ENCODE measurements at regions not wholly inside any gene's neighbourhood (a gene's known extent, or its start where the extent isn't known, plus 50 kb on each side); places are given as distances from the start of the nearest gene placed in this dataset.
"Not testable (repeated sequence)": the region's sequence is repeated elsewhere in the genome, so short reads cannot be mapped to it uniquely, and the experiment has no call there.

DNA sequence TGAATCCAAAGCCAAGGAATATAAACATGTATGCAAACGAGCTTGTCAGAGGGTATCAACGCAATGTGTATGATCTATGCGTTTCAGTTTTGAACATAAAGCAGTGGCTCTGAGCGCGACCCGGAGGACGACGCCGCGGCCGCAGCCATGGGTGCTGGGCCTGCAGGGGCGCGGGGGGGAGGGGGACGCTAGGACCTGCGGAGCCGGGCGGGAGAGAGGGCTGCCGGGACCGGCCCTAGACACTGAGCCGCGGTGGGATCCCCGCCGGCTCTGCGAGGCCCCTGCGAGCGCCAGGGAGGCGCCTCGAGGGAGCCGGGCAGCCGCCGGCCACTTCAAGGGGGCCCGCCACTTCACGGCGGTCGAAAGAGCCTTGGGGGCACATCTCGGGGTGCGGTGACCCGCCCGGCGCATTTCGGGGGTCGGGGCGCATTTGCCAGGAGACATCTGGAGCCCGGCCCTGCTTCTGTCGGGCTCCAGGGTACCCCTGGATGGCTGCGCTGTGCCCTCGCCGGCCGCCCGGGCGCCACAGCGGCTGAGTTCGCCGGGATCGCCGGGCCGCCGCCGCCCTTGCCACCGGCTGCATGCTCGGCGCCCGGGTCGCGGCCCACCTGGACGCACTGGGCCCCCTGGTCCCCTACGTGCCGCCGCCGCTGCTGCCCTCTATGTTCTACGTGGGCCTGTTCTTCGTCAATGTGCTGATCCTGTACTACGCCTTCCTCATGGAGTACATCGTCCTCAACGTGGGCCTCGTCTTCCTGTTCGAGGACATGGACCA, 71.9 kb upstream of the NIPA1 start:
- H3K27ac Mint-ChIP-seq; DNase-seq (ENCODE audit: low spot score in 2 of 2, unreplicated experiment in 2 of 2); H3K27me3 Mint-ChIP-seq (ENCODE audit: low read depth); H3K4me1 Mint-ChIP-seq; H3K36me3 Mint-ChIP-seq; H3K9me3 Mint-ChIP-seq; H3K4me3 Mint-ChIP-seq: not testable (repeated sequence)

DNA sequence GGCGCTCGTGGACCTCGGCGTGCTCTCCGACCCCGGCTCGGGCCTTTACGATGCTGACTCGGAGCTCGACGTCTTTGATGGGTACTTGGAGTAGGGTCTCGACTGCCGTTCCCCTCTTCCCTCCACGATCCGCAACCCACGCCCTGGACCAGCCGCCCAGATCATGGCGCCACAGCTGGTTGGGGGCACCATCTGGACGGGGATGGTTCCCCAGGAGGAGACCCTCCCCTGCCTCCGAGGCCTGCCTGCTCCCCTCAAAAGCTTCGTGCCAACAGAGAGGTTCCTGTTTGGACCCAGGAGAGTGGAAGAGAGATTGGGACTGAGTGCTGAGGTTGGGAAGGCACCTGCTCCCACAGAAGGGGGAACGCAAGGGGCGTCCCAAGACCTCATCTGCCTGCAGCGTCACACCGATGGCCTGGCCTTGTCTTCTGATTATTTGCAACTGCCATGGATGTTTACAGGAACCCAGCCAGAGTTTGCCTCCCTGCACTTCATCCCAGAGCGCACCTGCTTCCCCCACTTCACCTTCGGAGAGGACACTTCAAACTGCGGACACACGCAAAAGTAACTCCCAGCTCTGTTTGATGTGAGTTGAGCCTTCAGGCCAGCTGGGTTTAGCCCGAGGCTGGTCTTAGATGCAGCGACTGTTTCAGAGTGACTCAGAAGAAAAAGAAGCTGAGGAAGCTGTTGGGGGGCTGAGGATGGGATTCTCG, 71.2 kb upstream of the NIPA1 start:
- H3K27me3 Mint-ChIP-seq (ENCODE audit: low read depth); H3K4me1 Mint-ChIP-seq; H3K9me3 Mint-ChIP-seq; H3K27ac Mint-ChIP-seq; H3K36me3 Mint-ChIP-seq; DNase-seq (ENCODE audit: low spot score in 2 of 2, unreplicated experiment in 2 of 2); H3K4me3 Mint-ChIP-seq: not testable (repeated sequence)

DNA sequence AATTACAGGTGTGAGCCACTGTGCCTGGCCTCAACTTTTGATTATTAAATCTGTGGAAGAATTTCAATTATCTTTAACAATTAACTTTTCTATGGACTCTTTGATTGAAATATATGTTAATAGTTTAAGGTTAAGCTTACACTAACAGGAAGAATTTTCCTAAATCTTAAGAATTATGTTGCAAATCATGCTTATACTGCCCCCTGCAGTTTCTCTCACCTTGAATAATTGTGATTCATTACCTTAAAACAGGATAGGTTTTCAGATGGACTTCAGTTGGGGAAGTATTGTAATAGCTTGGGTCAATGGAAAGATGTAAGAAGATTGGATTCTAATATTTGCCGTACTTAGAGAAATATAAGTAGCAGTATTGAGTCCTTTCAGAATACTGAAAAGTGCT, 66.5 kb upstream of the NIPA1 start:
- not testable (repeated sequence) for H3K4me1 Mint-ChIP-seq

DNA sequence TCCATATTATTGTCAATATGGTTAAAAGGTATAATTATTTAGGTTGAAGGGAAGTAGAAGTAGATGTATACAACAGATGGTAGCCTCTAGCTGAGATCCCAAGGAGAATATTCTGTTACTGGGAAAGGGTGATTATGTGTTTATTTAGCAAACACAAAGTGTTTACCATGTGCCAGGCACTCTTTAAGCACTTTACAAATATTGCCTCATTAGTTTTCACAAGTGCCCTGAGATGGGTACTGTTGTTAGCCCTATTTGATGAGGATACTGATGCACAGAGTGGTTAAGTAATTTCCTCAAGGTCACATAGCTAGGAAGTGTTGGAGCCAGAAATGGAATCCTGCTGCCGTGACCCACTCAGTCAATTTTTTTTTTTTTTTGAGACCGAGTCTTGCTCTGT, 60.3 kb upstream of the NIPA1 start:
- not testable (repeated sequence) for H3K4me3 Mint-ChIP-seq; H3K36me3 Mint-ChIP-seq; H3K27me3 Mint-ChIP-seq (ENCODE audit: low read depth); H3K4me1 Mint-ChIP-seq; DNase-seq (ENCODE audit: low spot score in 2 of 2, unreplicated experiment in 2 of 2); H3K9me3 Mint-ChIP-seq; H3K27ac Mint-ChIP-seq

More for the DNA sequence above, 66.5 kb upstream of the NIPA1 start:
- not testable (repeated sequence) for DNase-seq (ENCODE audit: low spot score in 2 of 2, unreplicated experiment in 2 of 2); H3K36me3 Mint-ChIP-seq; H3K4me3 Mint-ChIP-seq; H3K27ac Mint-ChIP-seq; H3K27me3 Mint-ChIP-seq (ENCODE audit: low read depth); H3K9me3 Mint-ChIP-seq

DNA sequence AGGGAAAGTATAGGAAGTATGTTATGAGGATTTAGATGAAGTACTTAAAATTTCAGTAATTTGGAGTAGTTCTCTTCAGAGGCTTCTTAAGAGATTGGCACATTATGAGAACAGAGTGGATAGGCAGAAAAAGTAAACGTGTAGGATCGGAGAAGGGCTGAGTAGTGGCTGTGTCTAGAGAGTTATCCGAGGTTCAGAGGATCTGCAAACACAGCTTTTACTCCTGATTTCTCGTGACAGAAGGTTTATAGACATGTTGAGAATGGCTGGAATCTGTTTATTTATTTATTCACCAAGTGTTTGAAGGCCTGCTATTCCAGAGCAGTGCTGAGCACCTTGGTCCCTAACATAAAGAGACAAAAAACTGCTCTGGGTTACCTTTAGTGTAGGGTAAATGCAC, 51.4 kb upstream of the NIPA1 start:
- DNase-seq (ENCODE audit: low spot score in 2 of 2, unreplicated experiment in 2 of 2); H3K36me3 Mint-ChIP-seq; H3K27me3 Mint-ChIP-seq (ENCODE audit: low read depth); H3K27ac Mint-ChIP-seq; H3K9me3 Mint-ChIP-seq; H3K4me3 Mint-ChIP-seq; H3K4me1 Mint-ChIP-seq: not testable (repeated sequence)

DNA sequence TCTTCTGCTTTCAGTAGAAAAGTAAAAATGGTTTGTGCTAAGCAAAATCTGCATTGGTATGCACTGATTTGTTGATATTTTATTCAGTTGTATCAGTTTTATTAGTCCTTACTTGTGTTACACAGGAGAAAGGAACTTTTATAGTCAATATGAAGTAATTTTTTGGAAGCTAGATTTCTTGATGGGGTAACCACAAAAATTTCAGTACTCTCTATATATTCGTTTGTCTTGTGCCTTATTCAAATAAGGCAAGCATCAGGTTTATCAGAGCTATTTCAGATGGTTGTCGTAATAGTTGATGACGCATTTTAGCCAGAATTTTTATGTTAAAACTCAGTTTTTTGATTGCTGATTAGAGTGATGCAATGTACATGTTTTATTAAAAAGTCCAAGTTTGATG, 50.7 kb upstream of the NIPA1 start:
- TF ChIP-seq, protein P1, sequence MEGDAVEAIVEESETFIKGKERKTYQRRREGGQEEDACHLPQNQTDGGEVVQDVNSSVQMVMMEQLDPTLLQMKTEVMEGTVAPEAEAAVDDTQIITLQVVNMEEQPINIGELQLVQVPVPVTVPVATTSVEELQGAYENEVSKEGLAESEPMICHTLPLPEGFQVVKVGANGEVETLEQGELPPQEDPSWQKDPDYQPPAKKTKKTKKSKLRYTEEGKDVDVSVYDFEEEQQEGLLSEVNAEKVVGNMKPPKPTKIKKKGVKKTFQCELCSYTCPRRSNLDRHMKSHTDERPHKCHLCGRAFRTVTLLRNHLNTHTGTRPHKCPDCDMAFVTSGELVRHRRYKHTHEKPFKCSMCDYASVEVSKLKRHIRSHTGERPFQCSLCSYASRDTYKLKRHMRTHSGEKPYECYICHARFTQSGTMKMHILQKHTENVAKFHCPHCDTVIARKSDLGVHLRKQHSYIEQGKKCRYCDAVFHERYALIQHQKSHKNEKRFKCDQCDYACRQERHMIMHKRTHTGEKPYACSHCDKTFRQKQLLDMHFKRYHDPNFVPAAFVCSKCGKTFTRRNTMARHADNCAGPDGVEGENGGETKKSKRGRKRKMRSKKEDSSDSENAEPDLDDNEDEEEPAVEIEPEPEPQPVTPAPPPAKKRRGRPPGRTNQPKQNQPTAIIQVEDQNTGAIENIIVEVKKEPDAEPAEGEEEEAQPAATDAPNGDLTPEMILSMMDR (IDR thresholded peaks at IDR 0.05; ENCODE audit: unreplicated experiment), result no peak
- H3K4me1 Mint-ChIP-seq, result no peaks in the 10 kb centered on the region
- H3K9me3 Mint-ChIP-seq, result no peaks in the 10 kb centered on the region
- H3K27me3 Mint-ChIP-seq (ENCODE audit: low read depth), result peaks cover 3% of the 10 kb centered on the region
- no peak for DNase-seq (ENCODE audit: low spot score in 2 of 2, unreplicated experiment in 2 of 2)
- H3K4me3 Mint-ChIP-seq, result no peak overlapping the region
- H3K27ac Mint-ChIP-seq, result no peak overlapping the region
- no peaks in the 10 kb centered on the region for H3K36me3 Mint-ChIP-seq

DNA sequence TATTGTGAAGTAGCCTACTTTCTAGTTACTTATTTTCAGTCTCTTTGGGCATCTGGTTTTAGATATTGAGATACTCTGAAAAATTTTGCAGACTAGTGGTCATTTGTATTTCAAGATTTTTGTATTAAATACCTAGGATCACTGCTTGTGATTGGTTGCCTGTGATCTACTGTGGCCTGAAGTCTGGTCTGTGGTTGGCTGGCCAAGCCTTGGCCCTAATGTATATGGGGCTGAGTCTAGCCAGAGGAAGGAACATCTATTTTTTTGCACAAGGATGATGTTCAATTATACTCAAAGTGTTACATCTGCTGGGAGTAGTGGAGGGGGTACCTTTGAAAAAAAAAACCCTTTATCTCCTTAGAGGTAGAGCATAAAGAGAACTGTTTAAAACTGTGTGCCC, 50.2 kb upstream of the NIPA1 start:
- not testable (repeated sequence) for H3K27me3 Mint-ChIP-seq (ENCODE audit: low read depth); H3K4me1 Mint-ChIP-seq; H3K9me3 Mint-ChIP-seq; H3K27ac Mint-ChIP-seq; H3K4me3 Mint-ChIP-seq; DNase-seq (ENCODE audit: low spot score in 2 of 2, unreplicated experiment in 2 of 2); H3K36me3 Mint-ChIP-seq
